B cell (primary cell): ENCODE measurements at regions not wholly inside any gene's neighbourhood (a gene's known extent, or its start where the extent isn't known, plus 50 kb on each side); places are given as distances from the start of the nearest gene placed in this dataset.

Experiments used
- ATAC-seq: fragments of 200-7000 bp; cut with Tn5 transposase; one replicate; pipeline ENCODE4 v1.10.0; 2021; ENCODE audit warnings: low read depth, mild to moderate bottlenecking, moderate number of reproducible peaks, moderate library complexity
- CTCF ChIA-PET: fragments of 350-600 bp; sonication (Branson Sonifier 250); formaldehyde crosslinking; loops from one replicate; lab custom pipeline; 2021; ENCODE audit warnings: antibody characterized with exemption, inconsistent platforms; lab: Charles Lee
- POLR2A ChIA-PET: fragments of 350-600 bp; sonication (Branson Sonifier 250); formaldehyde crosslinking; loops from one replicate; lab custom pipeline; 2021; ENCODE audit warnings: antibody characterized with exemption; lab: Charles Lee
- DNase-seq: peaks from one replicate; pipeline ENCODE4 v3.0.0; 2013
- H2AFZ ChIP-seq: 2 replicates; pipeline ENCODE4 v1.6.1; 2012; ENCODE audit warnings: mild to moderate bottlenecking, low read depth, low read length; ENCODE audit not compliant: insufficient read depth, poor library complexity, severe bottlenecking
- H3K27ac ChIP-seq, 2 donors: 1 replicate in 1 of 2; 2 replicates in 1 of 2; pipeline ENCODE4 v1.5.1; 2012 to 2013; ENCODE audit warnings: low read length in 2 of 2, mild to moderate bottlenecking in 2 of 2, moderate library complexity in 1 of 2
- H3K27me3 ChIP-seq, 4 experiments: fragments of 200-600 bp in 1 of 4; sonication (generic) in 1 of 4; replicated peaks in 1 of 4; 1 replicate in 2 of 4; 2 replicates in 2 of 4; pipeline versions ENCODE4 v1.6.1 to v1.7.0; 2013 to 2016; ENCODE audit warnings: low read length in 3 of 4, mild to moderate bottlenecking in 2 of 4, mixed read lengths in 1 of 4, moderate library complexity in 1 of 4; ENCODE audit not compliant: insufficient read depth in 4 of 4, control insufficient read depth in 3 of 4; ENCODE audit errors: control extremely low read depth in 1 of 4
- H3K36me3 ChIP-seq, 2 experiments: replicated peaks in 1 of 2; 1 replicate in 1 of 2; 2 replicates in 1 of 2; pipeline versions ENCODE4 v1.6.1 to v1.7.1; 2013; ENCODE audit warnings: low read length in 1 of 2; ENCODE audit not compliant: insufficient read depth in 2 of 2, control insufficient read depth in 1 of 2; ENCODE audit errors: control extremely low read depth in 1 of 2, extremely low read depth in 1 of 2
- H3K4me1 ChIP-seq, 2 donors: fragments of 200-600 bp in 1 of 2; sonication (generic) in 1 of 2; 1 replicate in 1 of 2; 2 replicates in 1 of 2; pipeline versions ENCODE4 v1.5.1 to v1.6.1; 2013 to 2017; ENCODE audit warnings: low read length in 2 of 2; ENCODE audit not compliant: control insufficient read depth in 2 of 2, insufficient read depth in 2 of 2
- H3K4me2 ChIP-seq: replicated peaks from 2 replicates; pipeline ENCODE3; 2012; ENCODE audit warnings: mild to moderate bottlenecking, low read depth, low read length; ENCODE audit not compliant: poor library complexity, severe bottlenecking
- H3K4me3 ChIP-seq, 5 experiments: fragments of 200-600 bp in 1 of 5; sonication (generic) in 1 of 5; 1 replicate in 3 of 5; 2 replicates in 2 of 5; pipeline versions ENCODE4 v1.5.1 to v1.7.0; 2011 to 2016; ENCODE audit warnings: low read length in 4 of 5, mild to moderate bottlenecking in 4 of 5, low read depth in 2 of 5, control low read depth in 1 of 5, moderate library complexity in 1 of 5; ENCODE audit not compliant: insufficient read depth in 1 of 5; ENCODE audit errors: control extremely low read depth in 1 of 5, extremely low read depth in 1 of 5
- H3K79me2 ChIP-seq: fragments of 200-600 bp; sonication (generic); one replicate; pipeline ENCODE4 v1.6.0; 2016; ENCODE audit warnings: low read length; ENCODE audit not compliant: control insufficient read depth, insufficient read depth
- H3K9ac ChIP-seq: fragments of 200-600 bp; sonication (generic); 2 replicates; pipeline ENCODE4 v1.6.1; 2017; ENCODE audit warnings: mild to moderate bottlenecking, low read length, moderate library complexity
- H3K9me3 ChIP-seq, 3 donors: one replicate each; pipeline versions ENCODE4 v1.6.1 to v1.7.1; 2013; ENCODE audit warnings: low read length in 2 of 3; ENCODE audit not compliant: control insufficient read depth in 2 of 3, insufficient read depth in 1 of 3; ENCODE audit errors: control extremely low read depth in 1 of 3
- H4K20me1 ChIP-seq: 2 replicates; pipeline ENCODE4 v1.6.0; 2012; ENCODE audit warnings: mild to moderate bottlenecking, low read length; ENCODE audit not compliant: insufficient read depth, control insufficient read depth, poor library complexity, severe bottlenecking
- H3K27ac Mint-ChIP-seq: one replicate; pipeline ENCODE4 v1.8.0; 2021; ENCODE audit warnings: mixed read lengths
- H3K27me3 Mint-ChIP-seq: one replicate; pipeline ENCODE4 v1.8.0; 2021; ENCODE audit warnings: mixed read lengths
- H3K4me1 Mint-ChIP-seq: one replicate; pipeline ENCODE4 v1.8.0; 2021; ENCODE audit warnings: mixed read lengths
- H3K4me3 Mint-ChIP-seq: one replicate; pipeline ENCODE4 v1.8.0; 2021; ENCODE audit warnings: mixed read lengths
- H3K9me3 Mint-ChIP-seq: one replicate; pipeline ENCODE4 v1.8.0; 2022; ENCODE audit warnings: mixed read lengths; ENCODE audit not compliant: insufficient read depth
- CTCF ChIP-seq: fragments of 200-600 bp; IDR thresholded peaks from one replicate; pipeline ENCODE4 v1.8.0; 2022; ENCODE audit warnings: antibody characterized with exemption, mild to moderate bottlenecking
- EZH2 ChIP-seq: IDR thresholded peaks from 2 replicates; pipeline ENCODE4 v1.6.1; 2012; ENCODE audit warnings: borderline replicate concordance, low read depth, mild to moderate bottlenecking, moderate library complexity, low read length; ENCODE audit not compliant: insufficient read depth, poor library complexity, severe bottlenecking
- WGBS: methylation state at CpG from one replicate; pipeline ENCODE4 v1.1.5; 2013; ENCODE audit warnings: missing lambda C conversion rate; ENCODE audit not compliant: insufficient coverage; 5-methylcytosine and 5-hydroxymethylcytosine counted together
- intact Hi-C: fragments of 100-400 bp; cut with micrococcal nuclease; formaldehyde crosslinking; loops from one replicate; pipeline ENCODE4 v1.10.0; 2022

GRCh38 chr4:174023641-174024040 lies 259.8 kb downstream of the FBXO8 start:
- no peak for TF ChIP-seq CTCF
- no peak for TF ChIP-seq EZH2
- no peaks in the 10 kb centered on the region for H3K36me3 ChIP-seq
- H3K79me2 ChIP-seq: no peaks in the 10 kb centered on the region
- intact Hi-C loops: no loop called here
- no peak for ATAC-seq
- POLR2A ChIA-PET: no interaction called here
- no peak overlapping the region for H3K27ac ChIP-seq
- CTCF ChIA-PET: no interaction called here
- WGBS: 100% methylated on average over 1 of the region's 2 CpGs
- no peaks in the 10 kb centered on the region for H3K4me1 ChIP-seq
- no peaks in the 10 kb centered on the region for H4K20me1 ChIP-seq
- H3K9me3 ChIP-seq: no peaks in the 10 kb centered on the region
- Mint-ChIP-seq H3K27ac (no peak overlapping the region), H3K4me3 (no peak overlapping the region), H3K4me1 (no peaks in the 10 kb centered on the region), H3K27me3 (no peaks in the 10 kb centered on the region), H3K9me3 (no peaks in the 10 kb centered on the region)
- H3K27me3 ChIP-seq: no peaks in the 10 kb centered on the region
- no peak for DNase-seq
- H3K4me2 ChIP-seq: no peak overlapping the region
- no peak overlapping the region for H3K9ac ChIP-seq
- no peak overlapping the region for H3K4me3 ChIP-seq
- no peak overlapping the region for H2AFZ ChIP-seq

GRCh38 chr4:174018236-174018635 lies 265.2 kb downstream of the FBXO8 start:
- Histone ChIP-seq H3K79me2 (no peaks in the 10 kb centered on the region), H3K9ac (no peak overlapping the region), H3K9me3 (no peaks in the 10 kb centered on the region), H3K4me3 (no peak overlapping the region), H3K27me3 (no peaks in the 10 kb centered on the region), H3K36me3 (no peaks in the 10 kb centered on the region), H2AFZ (no peak overlapping the region), H3K4me2 (no peak overlapping the region), H3K4me1 (no peaks in the 10 kb centered on the region), H3K27ac (no peak overlapping the region), H4K20me1 (no peaks in the 10 kb centered on the region)
- H3K4me3 Mint-ChIP-seq: no peak overlapping the region
- no peak for DNase-seq
- ChIA-PET CTCF (no interaction called here), POLR2A (no interaction called here)
- H3K9me3 Mint-ChIP-seq: no peaks in the 10 kb centered on the region
- no peaks in the 10 kb centered on the region for H3K27me3 Mint-ChIP-seq
- no peaks in the 10 kb centered on the region for H3K4me1 Mint-ChIP-seq
- 85% methylated on average over 7 of the region's 7 CpGs for WGBS
- intact Hi-C loops: no loop called here
- no peak for ATAC-seq
- TF ChIP-seq CTCF: no peak
- TF ChIP-seq EZH2: no peak
- H3K27ac Mint-ChIP-seq: no peak overlapping the region
